ENCODE measurements at regions not wholly inside any gene's neighbourhood (a gene's known extent, or its start where the extent isn't known, plus 50 kb on each side); places are given as distances from the start of the nearest gene placed in this dataset.

GRCh38 chr12:88985011-88985410, 367.3 kb downstream of the DUSP6 start:
- DNase-seq = no peak

DNA sequence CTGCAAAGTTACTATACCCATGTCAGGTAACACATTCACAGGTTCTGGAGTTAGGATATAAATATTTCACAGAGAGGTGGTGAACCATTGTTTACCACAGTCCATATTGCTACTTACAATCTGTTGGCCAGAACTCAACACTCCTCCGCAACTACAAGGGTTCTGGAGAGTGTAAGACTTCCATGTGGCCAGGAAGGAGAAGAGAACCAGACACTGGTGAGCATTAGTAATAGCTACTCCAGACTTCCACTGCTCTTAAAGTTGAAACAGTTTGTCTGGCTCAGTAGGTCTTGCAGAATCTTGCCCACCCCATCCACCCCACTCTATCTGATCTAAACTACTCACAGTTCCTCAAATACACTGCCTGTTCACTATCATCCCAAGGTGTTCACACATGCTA, 369.6 kb downstream of the DUSP6 start:
- no peak for DNase-seq

GRCh38 chr12:88977115-88977514, 375.2 kb downstream of the DUSP6 start:
- no peak for DNase-seq

DNA sequence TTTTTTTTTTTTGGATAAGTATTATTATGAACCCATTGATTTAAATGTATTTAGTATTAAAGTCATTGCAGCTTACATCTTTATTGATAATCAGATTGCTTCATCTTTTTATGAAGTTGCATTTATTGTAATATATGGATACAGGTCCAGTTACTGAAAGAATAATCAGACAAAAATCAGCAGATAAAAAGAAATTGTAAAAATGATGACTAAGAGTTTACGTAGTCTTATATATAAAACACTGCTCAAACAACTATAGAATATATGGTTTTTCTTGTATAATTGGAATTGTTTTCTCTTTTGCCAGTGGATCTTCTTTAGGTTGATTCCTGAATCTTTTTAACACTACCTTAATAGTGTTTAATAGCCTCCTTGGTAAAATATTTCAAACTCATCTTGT, 378.3 kb downstream of the DUSP6 start:
- DNase-seq = no peak

DNA sequence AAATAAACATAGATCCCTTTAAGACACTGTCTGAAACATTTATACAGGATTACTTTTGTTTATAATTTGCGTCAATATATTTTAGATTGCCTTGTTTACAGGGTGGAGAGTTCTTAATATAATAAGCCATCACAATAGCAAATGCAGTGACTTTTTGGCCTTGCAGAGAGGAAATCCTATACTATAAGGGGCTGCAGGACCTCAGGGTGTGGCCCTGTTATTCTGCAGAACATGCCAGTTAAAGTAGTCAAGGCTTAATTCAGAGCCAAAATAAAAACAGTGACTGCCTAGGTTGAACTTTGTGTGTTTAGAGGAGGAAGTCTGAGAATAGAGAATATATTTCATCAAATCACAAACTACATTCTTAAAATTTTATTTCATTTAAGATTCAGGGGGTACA, 381.6 kb downstream of the DUSP6 start:
- no peak for DNase-seq

DNA sequence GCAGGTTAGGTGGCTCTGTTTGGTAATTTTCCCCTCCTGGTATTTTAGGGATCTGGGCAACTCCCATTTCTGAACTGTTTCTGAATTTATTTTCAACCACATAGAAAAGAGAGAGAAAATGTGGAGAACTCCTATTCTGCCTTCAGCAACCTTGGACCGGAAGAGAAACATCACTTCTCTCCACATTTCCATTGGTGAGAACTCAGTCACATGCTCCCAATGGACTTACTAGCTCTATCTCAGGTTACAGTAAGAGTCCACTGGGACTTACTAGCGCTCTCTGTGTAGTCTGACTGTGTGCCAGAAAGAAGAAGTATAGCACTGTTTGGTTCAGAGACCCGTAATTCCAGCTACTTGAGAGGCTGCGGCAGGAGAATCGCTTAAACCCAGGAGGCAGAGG, 383.2 kb downstream of the DUSP6 start:
- DNase-seq = no peak

DNA sequence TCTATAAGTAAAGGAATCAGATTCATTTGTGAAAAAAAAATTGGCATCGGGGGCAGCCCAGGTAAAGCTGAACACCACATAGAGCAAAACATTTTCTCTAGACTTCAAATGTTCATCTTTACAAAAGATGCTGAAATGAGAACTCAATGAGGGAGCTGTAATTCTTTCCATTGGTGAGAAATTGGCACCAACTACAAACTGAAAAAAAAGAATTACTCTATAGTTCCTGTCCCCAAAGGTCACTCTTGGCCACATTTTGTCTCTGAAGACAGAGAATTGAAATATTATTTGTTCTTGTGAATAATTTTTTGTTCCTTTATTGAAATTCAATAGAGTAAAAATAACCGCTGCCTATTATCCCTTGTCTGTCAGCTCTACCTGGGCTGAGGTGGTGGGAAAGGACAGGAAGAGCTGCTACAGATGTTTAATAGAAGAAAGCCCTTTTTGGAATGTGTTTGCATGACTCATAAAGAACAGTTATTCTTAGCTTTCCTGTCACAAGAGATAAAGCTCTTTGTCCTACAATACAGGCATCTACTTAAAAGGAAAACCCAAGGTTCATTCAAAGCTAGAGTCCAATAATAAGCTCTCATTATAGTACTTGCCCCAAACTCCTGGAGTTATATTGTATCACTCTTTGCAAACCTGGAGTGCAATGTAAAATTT, 380.1 kb upstream of the KITLG start:
- DNase-seq = no peak

GRCh38 chr12:88958946-88959345, 378.7 kb upstream of the KITLG start:
- no peak for DNase-seq

DNA sequence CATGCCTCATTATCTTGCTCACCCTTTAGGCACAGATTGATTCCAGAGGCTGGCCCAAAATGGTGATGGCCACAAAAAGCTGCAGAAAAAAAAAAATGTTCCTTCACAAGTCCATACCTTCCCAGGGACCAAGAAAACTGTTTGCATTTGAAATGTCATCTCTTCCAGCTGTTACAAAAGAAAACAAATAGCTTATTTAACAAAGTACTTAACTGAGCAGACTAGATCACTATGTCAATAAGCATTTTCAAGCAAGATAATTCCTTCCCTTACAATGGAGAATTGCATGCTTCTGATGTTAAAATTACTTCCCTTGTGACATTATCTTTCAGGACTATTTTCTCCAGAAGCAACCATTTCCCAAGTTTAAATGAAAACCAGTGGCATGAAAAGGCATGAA, 377.9 kb upstream of the KITLG start:
- DNase-seq = no peak

GRCh38 chr12:88957358-88957757, 377.1 kb upstream of the KITLG start:
- DNase-seq = no peak

DNA sequence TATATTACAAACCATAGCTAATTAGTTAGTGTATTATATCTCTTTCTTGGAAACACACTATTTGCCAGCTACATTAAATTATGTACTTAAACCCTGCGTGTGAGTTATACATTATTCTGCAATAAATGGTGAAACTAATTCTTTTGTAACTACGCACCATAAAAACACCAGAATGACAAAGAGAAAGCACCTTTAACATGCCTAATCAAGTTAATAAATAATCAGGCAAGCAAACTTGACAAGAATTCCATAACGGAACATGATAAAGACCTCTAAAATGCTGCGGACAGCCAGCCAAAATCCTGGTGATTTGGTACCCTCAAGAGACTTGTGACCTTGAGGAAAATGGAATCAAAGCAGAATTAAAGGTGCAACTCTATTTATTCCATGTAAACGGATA, 375.3 kb upstream of the KITLG start:
- no peak for DNase-seq

DNA sequence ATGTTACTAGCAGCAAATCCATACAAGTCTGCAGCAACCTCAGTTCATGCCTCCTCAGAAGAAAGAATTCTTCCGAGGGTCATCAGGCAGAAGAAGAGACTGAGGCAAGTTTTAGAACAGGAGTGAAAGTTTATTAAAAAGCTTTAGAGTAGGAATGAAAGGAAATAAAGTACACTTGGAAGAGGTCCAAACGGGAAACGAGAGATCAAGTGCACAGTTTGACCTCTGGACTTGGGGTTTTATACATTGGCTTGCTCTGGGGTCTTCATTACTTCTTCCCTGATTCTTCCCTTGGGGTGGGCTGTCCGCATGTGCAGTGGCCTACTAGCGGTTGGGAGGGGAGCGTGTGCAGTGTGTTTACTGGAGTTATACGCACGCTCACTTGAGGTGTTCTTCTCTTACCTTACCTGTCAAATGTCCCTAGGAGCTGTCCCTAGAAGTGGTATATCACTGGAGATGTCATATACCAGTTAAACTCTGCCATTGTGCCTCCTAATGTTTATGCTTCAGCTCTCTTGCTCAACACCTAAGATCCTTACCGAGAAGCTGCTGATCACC, 372.8 kb upstream of the KITLG start:
- DNase-seq = no peak

DNA sequence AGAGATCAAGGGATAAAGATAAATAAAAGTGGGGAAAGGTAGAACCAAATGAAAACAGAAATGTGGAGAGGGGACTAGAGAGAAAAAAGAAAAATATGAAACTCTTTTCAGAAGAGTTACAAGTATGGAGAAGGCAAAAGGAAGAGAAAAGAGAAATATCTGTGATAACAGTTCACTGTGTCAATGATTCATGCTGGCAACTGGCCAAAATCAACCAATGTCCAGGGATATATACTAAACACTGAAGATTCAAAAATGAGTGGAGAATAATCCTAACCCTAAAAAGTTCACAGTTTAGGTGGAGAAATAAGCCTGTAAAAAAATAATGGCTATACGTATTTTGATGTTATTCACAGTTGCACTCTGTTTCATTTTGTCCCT, 372.3 kb upstream of the KITLG start:
- DNase-seq = no peak

- no peak for DNase-seq
Observed at GRCh38 chr12:88951860-88952561, 371.7 kb upstream of the KITLG start.

GRCh38 chr12:88951177-88951576, 370.9 kb upstream of the KITLG start:
- no peak for DNase-seq

GRCh38 chr12:88947486-88948043, 367.3 kb upstream of the KITLG start:
- no peak for DNase-seq

GRCh38 chr12:88946372-88946997, 366.2 kb upstream of the KITLG start:
- no peak for DNase-seq

DNA sequence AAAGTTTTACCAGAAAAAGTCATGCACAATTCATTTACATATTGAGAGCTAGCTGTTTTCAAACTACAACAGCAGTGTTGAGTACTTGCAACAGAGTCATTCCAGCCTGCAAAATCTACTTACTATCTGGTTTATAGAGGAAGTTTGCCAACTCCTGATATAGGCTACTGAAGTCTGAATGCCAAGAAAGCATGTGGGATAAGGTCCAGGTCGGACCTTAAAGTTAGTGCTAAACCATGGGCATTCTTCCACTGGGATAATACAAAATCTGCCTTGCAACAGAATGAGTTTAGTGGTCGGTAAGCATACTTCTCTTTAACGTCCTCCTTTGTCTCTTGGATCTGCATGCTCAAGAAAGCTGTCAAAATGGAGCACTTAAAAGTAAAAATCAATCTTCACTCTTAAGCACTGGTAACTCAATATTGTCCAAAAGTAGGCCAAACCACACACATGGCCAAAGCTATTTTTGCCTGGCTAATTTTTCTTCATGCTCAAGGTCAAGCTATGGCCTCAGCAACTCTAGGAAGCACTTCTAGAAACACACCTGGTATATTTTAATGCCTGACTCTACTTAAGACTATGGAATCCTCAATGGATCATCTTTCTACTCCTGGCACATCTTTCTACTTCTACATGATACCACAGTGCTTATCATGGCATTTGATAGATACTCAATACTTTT, 364.9 kb upstream of the KITLG start:
- DNase-seq = no peak

- no peak for DNase-seq
Observed at GRCh38 chr12:88944397-88944796, 364.1 kb upstream of the KITLG start.

- no peak for DNase-seq
Observed at GRCh38 chr12:88940854-88941253, 360.6 kb upstream of the KITLG start.

DNA sequence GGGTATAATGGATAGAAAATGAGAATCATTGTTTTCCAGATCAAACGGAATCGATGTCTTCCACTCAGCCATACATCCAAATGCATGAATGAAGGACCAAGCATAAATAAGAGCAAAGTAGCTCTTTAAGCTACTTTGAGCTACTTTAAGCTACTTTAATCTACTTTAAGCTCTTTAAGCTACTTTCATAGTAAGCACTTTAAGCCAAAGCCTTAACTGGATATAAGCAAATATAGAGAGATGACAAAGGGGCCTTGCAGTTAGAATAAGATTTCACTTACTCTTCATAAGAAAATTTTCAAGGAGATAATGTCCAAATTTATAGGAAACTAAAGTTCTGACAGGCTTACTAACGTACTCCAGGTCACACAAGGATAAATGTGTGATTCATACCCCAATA, 355.6 kb upstream of the KITLG start:
- DNase-seq = no peak

- no peak for DNase-seq
Observed at GRCh38 chr12:88934163-88934747, 354.0 kb upstream of the KITLG start.

DNA sequence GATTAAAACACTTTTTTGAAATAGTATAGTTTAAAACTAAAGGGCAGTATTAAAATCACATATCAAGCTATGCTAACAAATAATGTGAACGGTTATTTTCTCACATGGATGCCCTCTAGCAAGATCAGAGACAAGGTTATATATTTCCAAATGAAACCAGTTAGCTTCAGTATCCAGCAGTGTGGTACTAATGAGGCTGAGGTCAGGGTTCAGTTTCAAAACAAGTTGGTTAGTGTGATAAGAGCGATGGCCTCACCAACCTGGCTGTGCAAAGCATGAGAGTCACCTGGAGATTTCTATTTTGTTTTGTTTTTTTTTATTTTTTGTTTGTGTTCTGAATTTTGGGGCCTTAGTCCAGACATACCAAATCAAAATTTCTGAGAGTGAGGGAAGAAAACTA, 352.2 kb upstream of the KITLG start:
- no peak for DNase-seq
